Amygdala (tissue), 56 donors: ENCODE measurements at regions not wholly inside any gene's neighbourhood (a gene's known extent, or its start where the extent isn't known, plus 50 kb on each side); places are given as distances from the start of the nearest gene placed in this dataset.

Source experiments
- DNase-seq, 56 donors: peaks; one replicate each; lab custom pipeline; 2025; lab: John Stamatoyannopoulos, UW

GRCh38 chr4:32564626-32565025 is 1844.5 kb downstream of the PCDH7 start:
- no peak for DNase-seq

DNA sequence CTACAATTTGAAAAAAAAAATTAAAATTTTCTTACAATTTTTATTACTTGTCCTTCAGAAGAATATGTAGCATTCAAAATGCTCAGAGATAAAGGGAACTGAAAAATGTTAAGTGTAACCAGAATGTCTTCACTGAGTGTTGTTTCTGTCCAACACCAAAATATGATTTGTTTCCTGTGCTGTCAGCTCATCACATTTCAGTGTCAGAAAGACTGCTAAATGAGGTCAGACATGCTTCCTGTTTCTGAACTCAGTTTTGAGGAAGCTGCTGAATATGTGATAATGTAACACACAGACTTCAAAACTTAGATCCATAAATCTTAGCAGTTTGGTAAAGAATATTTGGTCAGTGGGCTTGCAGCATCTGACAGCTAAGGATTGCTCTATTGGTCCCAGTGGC is 1849.7 kb downstream of the PCDH7 start:
- DNase-seq = no peak

DNA sequence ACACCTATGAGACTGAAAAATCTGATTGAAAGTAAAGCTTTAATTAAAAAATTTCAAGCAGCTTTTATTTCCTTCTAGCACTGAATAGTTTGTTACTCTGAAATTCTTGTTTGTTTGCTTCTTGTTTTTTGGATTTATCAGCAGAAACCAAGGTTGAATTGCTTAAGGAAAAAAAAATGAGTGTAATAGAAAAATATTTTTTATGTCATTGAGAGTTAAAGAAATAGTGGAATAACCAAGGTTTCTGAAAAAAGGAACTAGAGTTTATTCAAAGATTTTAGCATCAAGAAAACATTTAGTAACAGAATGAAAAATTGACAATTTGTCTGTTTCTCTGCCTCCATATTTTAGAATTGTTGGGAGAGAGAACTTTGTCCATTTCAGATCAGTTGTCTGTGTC is 1852.2 kb downstream of the PCDH7 start:
- DNase-seq = no peak

GRCh38 chr4:32574803-32575202 is 1854.6 kb downstream of the PCDH7 start:
- DNase-seq = no peak

GRCh38 chr4:32589097-32589496 is 1868.9 kb downstream of the PCDH7 start:
- no peak for DNase-seq

DNA sequence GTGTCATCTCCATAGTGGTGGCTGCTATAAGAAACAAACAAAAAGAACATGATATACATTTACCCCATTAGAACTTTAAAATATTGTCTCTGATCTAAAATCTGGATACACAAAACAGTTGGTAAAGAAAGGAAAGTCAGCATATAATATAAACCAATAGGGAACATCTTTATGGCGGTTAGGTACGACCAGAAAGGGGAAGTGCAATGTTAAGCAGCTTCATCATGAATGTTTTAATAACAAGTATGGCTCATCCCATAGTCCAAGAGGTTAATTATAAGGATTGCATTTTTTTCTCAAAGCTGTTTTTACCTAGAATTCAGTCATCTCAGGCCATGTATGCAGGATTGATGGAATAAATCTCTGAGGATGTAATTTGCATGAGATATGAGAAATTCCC is 1869.7 kb downstream of the PCDH7 start:
- no peak for DNase-seq

DNA sequence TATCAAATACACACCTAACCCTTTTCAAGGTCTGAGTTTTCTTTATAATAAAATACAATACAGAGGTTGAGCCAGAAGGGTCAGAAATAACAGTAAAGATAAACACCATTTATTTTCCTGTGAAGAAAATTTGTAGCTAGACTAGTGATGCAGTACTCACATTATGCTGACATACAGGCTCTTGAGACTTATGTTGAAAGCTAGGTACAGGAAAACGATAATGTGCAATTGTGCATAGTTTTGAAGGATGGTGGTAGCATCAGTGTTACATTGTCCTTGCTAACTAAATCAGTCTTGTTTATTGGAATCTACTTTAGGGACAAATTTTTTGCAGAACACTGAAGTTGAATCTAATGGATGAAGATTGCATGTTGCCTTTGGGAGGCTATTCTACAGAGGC is 1877.2 kb downstream of the PCDH7 start:
- no peak for DNase-seq

DNA sequence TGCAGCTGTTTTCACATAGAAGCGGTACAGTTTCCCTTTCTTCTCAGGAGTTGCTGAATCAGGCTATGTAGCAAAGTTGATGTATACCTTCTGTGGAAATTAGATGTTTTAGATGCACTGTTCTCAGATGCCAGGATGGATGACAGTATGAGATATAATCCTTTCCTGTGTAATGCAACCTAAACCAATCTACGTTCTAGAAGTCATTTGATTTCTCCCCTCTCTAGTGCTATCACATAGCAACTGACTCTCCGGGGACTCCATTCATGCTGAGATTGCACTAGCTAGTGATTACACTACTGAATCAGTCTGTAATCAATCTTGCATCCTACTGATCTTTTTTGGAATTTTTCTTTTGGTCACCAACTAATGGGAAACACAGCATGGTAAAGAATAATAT is 1881.7 kb downstream of the PCDH7 start:
- DNase-seq = no peak

DNA sequence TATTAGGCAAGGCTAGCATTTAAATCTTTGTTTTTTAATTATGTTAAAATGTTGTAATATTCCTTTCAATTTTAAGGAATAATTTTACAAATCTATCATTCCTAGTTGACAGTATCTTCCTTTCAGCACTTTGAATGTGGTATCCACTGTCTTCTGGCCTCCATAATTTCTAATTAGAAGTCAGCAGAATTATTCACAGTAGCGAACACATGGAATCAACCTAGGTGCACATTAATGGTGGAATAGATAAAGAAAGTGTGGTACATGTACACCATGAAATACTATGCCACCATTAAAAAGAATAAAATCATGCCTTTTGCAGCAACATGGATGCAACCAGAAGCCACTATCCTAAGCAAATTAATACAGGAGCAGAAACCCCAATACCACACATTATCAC is 1887.8 kb downstream of the PCDH7 start:
- DNase-seq = no peak

DNA sequence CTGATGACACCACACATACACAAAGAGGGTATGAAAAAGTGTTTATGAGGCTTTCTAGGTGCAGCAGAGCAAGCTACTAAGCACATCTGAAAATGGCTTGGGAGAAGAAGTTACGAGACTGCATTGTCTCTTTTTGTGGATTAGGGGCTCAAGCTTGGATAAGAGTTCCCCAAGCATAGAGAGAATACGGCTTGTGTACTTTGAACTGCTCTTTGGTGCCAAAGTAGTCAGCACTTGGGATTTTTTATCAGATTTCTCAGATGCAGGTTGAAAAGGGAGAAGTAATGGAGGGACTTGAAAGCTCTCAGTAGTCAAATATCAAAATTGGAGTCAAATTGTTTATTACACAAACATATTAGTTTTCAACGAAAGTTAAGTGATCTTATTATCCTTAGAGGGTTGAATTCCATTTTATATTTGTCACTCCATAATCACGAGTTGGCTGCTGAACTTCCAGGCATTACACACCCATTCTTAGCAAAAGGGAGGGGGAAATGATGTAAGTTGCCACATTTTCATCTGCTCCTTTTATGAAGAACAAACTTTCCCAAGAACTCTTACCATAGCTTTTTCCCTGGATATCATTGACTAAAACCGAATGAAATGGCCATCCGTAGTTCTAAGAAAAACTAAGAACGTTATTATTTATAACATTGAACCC is 1904.9 kb downstream of the PCDH7 start:
- no peak for DNase-seq

- DNase-seq = no peak
Measured at GRCh38 chr4:32625687-32626337, 1905.6 kb downstream of the PCDH7 start.

DNA sequence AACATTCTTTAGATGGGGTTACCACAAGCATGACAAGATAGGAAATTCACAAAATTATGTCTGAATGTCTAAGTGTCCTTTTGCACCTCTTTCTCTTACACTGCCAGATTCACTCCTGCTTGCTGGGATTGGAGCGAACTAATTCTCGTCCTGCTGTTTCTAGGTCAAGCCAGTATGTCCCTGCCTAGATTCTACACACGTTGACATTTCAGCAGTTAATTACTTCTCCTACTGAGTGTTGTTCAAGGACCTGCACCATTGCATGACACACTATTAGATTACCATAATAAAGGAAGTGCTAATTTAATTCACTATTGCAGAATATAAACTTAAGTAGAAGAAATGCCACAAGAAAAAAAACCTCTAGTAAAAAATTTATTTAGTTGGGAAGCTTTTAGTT is 1911.7 kb downstream of the PCDH7 start:
- DNase-seq = no peak

DNA sequence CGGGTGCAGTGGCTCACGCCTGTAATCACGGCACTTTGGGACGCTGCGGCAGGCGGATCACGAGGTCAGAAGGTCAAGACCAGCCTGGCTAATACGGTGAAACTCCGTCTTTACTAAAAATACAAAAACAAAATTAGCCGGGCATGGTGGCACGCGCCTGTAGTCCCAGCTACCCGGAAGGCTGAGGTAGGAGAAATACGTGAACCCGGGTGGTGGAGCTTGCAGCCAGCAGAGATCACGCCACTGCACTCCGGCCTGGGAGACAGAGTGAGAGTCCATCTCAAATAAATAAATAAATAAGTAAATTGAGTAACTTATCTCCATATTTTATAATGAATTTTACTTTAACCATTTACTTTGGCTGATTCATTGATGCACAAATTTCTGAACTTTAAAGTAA is 1913.3 kb downstream of the PCDH7 start:
- no peak for DNase-seq

DNA sequence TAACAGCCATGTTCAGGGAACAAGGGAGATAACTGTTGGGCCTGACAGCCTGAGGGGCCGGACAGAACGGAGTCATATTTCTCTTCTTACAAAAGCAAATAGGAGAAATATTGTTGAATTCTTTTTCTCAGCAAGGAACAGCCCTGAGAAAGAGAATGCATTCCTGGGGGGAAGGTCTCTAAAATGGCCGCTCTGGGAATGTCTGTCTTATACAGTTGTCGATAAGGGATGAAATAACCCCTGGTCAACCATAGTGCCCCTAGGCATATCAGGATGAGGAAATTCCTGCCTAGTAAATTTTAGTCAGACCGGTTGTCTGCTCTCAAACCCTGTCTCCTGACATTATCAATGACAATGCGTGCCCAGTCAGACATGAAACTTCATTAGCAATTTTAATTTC is 1925.5 kb downstream of the PCDH7 start:
- no peak for DNase-seq

GRCh38 chr4:32658019-32658418 is 1937.8 kb downstream of the PCDH7 start:
- DNase-seq = no peak

DNA sequence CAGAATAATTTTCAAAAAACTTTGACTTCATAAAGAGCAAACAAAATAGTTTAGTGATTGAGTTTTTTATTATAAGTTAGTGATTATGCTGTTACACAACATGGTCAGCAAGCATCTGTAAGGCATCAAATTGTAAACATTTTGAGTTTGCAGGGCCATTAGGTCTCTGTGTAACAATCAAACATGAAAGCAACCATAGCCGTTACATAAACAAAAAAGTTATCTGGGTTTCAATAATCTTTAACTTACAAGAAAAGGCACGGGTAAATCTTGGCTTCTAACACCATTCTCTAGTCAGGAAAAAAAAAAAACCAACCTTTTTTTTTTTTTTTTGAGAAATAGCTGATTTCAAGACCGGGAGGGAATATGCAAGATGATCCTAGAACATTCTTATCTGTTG is 1941.1 kb downstream of the PCDH7 start:
- DNase-seq = no peak

DNA sequence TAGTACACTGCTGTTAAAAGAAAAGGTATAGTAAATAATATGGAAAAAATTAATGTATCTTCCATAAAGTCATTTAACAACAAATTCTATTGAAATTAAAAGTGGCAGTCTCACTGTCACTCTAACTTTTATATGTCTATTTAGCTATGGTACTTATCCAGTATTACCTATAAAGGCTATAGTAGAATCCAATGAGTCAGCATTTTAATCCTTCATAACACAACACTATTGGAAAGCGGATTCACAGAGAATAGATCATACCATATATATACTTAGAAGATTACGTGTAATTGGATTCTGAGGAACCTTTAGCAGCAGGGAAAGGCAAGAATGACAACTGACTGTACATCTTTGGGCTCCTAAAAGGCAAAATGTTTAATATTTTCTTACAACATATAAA is 1942.6 kb downstream of the PCDH7 start:
- DNase-seq = no peak

DNA sequence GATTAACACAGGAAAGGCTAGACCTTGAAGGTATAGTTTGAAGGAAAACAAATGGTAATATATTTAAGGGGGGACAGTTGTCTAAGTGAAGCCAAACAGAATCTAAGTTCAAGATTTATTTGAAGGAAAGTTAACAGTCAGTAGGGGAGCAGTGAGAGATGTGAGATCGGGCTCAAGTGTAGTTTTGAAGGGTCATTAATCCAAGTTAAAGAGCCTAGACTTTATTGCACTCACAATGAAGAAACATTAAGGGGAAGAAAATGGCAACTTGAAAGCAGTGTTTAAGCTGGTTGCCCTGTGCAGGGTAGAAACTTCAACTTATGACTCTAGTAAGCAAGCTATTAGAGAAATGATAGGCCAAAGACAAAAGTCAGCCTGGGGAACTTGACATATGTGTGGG is 1952.2 kb downstream of the PCDH7 start:
- DNase-seq = no peak

GRCh38 chr4:32680946-32681345 is 1960.8 kb downstream of the PCDH7 start:
- no peak for DNase-seq

DNA sequence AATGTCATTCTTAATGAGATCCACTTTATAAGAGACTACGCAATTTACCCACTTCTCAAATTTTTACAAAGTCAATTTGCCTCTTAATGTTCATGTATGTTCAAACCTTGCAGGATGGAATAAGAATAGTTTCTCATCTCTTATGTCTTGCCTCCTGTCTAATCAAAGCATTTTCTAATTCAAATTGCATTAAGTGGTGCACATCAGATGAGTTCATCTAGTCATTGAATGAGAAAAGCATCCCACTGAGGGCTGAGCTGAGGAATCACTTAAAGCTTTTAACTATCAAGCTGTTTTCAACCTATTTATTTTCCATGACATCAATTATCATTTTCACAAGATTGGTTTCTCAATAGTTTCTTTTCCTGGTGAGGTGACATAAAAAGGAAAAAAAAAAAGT is 1964.0 kb downstream of the PCDH7 start:
- no peak for DNase-seq

DNA sequence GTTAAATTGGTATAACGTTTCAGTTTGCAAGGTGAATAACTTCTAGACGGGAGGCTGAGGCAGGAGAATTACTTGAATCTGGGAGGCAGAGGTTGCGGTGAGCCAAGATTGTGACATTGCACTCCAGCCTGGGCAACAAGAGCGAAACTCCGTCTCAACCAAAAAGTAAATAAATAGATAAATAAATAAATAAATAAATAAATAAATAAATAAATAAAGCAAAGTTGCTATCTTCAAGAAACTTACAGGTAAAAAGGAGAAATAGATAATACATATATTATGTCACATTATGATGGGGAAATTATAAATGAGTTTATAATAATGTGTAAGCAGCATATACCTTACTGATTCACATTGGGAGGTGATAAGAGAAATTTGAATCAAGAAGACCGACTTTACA is 1966.0 kb downstream of the PCDH7 start:
- DNase-seq = no peak

DNA sequence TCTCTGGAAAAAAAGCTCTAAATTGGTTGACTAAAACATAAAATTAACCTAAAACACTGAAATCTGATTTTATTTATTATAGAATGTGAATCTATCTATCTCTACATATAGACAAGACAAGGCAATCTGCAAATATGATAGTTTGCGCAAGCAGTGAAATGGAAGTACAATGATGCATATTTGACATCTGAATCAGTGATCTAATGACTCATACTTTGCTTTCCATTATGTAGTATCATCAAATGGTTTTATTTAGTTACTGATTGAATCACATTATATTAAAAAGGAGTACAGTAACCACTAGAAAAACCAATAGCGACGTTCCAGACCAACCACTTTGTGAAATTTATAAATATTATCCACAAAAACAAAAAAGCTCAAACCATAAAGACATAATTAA is 1969.3 kb downstream of the PCDH7 start:
- DNase-seq = no peak

GRCh38 chr4:32697281-32697814 is 1977.2 kb downstream of the PCDH7 start:
- DNase-seq = no peak
